Activated naive CD4-positive, alpha-beta T cell treated with anti-CD3 and anti-CD28 coated beads for 36 hours (primary cell): ENCODE measurements at regions not wholly inside any gene's neighbourhood (a gene's known extent, or its start where the extent isn't known, plus 50 kb on each side); places are given as distances from the start of the nearest gene placed in this dataset.
"Not testable (repeated sequence)": the region's sequence is repeated elsewhere in the genome, so short reads cannot be mapped to it uniquely, and the experiment has no call there.

Experiments
- CTCF ChIA-PET: fragments of 350-600 bp; sonication (Branson Sonifier 250); formaldehyde crosslinking; loops from one replicate; lab custom pipeline; 2021; ENCODE audit warnings: antibody characterized with exemption; lab: Charles Lee
- DNase-seq: peaks from one replicate; pipeline ENCODE4 v3.0.0-alpha.2; 2020
- H3K27ac Mint-ChIP-seq: one replicate; pipeline ENCODE4 v1.8.0; 2021; ENCODE audit warnings: mild to moderate bottlenecking, mixed read lengths
- H3K27me3 Mint-ChIP-seq: one replicate; pipeline ENCODE4 v1.8.0; 2021; ENCODE audit warnings: low read depth, mixed read lengths
- H3K36me3 Mint-ChIP-seq: one replicate; pipeline ENCODE4 v1.8.0; 2021; ENCODE audit warnings: low read depth, mixed read lengths
- H3K4me1 Mint-ChIP-seq: one replicate; pipeline ENCODE4 v1.8.0; 2021; ENCODE audit warnings: low read depth, mixed read lengths
- H3K4me3 Mint-ChIP-seq: one replicate; pipeline ENCODE4 v1.8.0; 2021; ENCODE audit warnings: mild to moderate bottlenecking, moderate library complexity, mixed read lengths
- H3K9me3 Mint-ChIP-seq: one replicate; pipeline ENCODE4 v1.8.0; 2021; ENCODE audit warnings: mixed read lengths
- intact Hi-C: fragments of 100-400 bp; cut with micrococcal nuclease; formaldehyde crosslinking; loops from one replicate; pipeline ENCODE4 v1.15.1; 2023

DNA sequence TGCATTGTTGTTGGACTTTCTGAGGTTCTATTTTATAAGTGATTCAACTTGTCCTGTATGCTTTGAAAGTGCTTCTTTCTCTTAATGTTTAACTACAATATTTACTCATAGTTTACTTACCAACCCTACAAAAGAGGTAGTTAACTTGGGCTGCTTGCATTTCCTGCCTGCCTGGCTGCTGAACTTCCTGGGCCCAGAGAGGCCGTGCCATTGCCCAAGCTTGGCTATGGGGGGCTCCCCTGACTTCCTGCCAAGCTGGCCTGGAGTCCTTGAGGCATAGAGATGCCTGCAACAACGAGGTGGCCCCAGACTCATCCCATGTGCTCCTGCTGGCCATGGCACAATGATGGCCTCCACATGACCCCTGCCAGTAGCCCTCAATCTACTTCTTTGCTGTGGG is 361.6 kb upstream of the PLD5 start:
- CTCF ChIA-PET = no interaction called here
- intact Hi-C loops = no loop called here
- DNase-seq = no peak
- no peaks in the 10 kb centered on the region for H3K36me3 Mint-ChIP-seq
- no peak overlapping the region for H3K4me3 Mint-ChIP-seq
- no peak overlapping the region for H3K27ac Mint-ChIP-seq
- H3K4me1 Mint-ChIP-seq = no peaks in the 10 kb centered on the region
- peaks cover 14% of the 10 kb centered on the region for H3K27me3 Mint-ChIP-seq
- H3K9me3 Mint-ChIP-seq = no peaks in the 10 kb centered on the region

DNA sequence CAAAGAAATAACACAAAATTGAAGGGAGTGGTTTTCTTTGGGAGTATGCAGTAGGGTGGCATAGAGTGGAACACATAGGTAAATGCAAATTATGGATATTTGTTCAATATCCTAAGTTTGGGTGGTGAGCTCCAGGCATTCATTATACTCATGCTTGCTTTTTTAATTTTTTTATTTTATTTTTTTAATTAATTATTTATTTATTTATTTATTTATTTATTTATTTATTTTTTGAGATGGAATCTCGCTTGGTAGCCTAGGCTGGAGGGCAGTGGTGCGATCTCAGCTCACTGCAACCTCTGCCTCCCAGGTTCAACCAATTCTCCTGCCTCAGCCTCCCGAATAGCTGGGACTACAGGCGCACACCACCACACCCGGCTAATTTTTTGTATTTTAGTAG is 355.5 kb upstream of the PLD5 start:
- DNase-seq, H3K27ac Mint-ChIP-seq, H3K4me3 Mint-ChIP-seq, H3K4me1 Mint-ChIP-seq, H3K9me3 Mint-ChIP-seq, CTCF ChIA-PET, intact Hi-C loops, H3K27me3 Mint-ChIP-seq, H3K36me3 Mint-ChIP-seq: not testable (repeated sequence)

DNA sequence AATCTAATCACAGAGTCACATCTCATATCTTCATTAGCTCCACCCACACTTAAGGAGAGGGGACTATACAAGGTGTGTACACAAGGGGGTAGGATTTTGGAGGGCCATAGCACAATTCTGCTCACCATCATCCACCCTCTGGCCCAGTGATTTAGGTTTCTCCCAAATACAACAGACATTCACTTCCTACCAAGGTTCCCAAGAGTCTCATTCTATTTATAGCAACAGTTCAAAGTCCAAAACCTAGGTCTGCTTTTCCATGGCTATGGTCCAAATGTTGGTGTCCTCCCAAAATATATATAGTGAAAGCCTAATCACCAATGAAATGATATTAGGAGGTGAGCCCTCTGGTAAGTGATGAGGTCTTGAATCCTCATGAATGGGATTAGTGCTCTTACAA is 353.2 kb upstream of the PLD5 start:
- Mint-ChIP-seq H3K27ac (no peak overlapping the region), H3K4me1 (no peaks in the 10 kb centered on the region), H3K4me3 (no peak overlapping the region), H3K27me3 (peaks cover 4% of the 10 kb centered on the region), H3K9me3 (no peaks in the 10 kb centered on the region), H3K36me3 (no peaks in the 10 kb centered on the region)
- CTCF ChIA-PET = no interaction called here
- intact Hi-C loops = no loop called here
- no peak for DNase-seq

DNA sequence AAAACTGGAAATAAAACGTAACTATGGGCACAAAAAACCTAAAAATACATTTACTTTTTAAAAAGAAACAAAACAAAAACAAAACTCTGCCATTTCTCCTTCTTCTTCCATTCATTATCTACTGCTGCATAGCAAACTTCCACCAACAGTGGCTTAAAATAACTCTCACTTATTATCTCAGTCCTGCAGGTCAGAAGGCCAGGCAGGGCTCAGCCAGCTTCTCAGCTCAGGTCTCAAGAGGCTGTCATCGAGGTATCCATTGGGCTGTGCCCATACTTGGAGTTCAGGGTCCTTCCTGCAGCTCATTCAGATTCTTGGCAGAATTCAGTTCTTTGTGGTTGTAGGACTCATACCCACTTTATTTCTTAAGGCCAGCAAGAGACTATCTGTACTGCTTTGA is 352.7 kb upstream of the PLD5 start:
- intact Hi-C loops = no loop called here
- CTCF ChIA-PET = no interaction called here
- peaks cover 4% of the 10 kb centered on the region for H3K27me3 Mint-ChIP-seq

DNA sequence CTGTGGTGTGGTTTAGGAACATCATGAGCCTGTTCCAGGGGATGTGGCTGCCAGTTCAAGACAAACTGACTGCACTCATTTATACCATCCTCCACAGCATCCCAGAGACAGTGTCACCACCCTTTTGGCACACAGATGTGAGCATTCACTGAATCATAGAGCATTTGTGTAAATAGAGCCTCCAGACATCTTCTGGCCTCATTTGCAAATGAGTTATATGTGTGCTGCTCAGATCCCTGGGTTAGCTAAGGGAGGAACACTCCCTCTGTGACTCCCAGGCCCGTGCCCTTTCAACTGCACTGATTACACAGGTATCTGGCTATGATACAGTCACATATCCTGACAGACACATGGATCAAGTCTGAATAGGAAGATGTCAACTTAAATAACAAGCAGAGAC is 351.5 kb upstream of the PLD5 start:
- peaks cover 4% of the 10 kb centered on the region for H3K27me3 Mint-ChIP-seq
- intact Hi-C loops = no loop called here
- CTCF ChIA-PET = no interaction called here

More for the DNA sequence above, 352.7 kb upstream of the PLD5 start:
- Mint-ChIP-seq H3K4me3 (no peak overlapping the region), H3K9me3 (no peaks in the 10 kb centered on the region), H3K36me3 (no peaks in the 10 kb centered on the region), H3K4me1 (no peaks in the 10 kb centered on the region), H3K27ac (no peak overlapping the region)
- DNase-seq = no peak

DNA sequence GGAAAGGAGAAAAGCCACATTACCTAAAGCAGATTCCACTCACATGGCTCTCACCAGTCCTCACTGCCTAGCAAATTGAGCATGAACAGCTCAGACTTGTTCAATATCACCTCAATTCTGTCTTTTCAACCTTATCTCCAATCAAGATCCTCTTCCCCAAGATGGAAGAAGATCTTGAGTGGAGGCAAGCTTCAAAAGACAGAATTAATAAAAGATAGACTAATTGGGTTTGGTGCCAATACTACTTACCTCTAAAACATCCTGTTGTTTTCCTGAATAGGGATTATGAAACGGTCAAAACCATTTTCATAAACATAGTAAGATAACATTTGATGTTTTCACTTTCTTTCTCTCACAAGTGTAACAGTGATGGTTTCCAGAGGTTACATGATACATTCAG is 349.2 kb upstream of the PLD5 start:
- no peaks in the 10 kb centered on the region for H3K4me1 Mint-ChIP-seq
- intact Hi-C loops = no loop called here
- H3K4me3 Mint-ChIP-seq = no peak overlapping the region
- no peak for DNase-seq
- CTCF ChIA-PET = no interaction called here
- no peaks in the 10 kb centered on the region for H3K9me3 Mint-ChIP-seq
- no peaks in the 10 kb centered on the region for H3K36me3 Mint-ChIP-seq
- H3K27me3 Mint-ChIP-seq = peaks cover 4% of the 10 kb centered on the region
- H3K27ac Mint-ChIP-seq = no peak overlapping the region

More for the DNA sequence above, 351.5 kb upstream of the PLD5 start:
- Mint-ChIP-seq H3K27ac (no peak overlapping the region), H3K4me3 (no peak overlapping the region), H3K9me3 (no peaks in the 10 kb centered on the region), H3K36me3 (no peaks in the 10 kb centered on the region), H3K4me1 (no peaks in the 10 kb centered on the region)
- DNase-seq = no peak

DNA sequence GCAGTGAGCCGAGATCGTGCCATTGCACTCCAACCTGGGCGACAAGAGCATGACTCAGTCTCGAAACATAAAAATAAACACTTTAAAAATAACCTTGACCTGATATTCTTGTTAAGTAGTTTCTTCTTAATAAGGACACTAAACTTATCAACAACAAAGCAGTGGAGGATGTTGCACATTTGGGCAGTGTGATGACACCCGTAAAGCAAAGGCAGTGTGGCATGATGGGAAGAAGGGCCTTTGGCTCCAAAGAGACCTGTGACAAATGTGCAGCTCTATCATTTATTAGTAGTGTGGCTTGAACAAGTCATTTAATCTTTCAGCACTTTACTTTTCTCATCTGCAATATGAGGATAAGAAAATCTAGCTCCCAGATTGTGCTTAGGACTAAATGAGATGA is 348.0 kb upstream of the PLD5 start:
- Mint-ChIP-seq H3K27me3 (peaks cover 4% of the 10 kb centered on the region), H3K4me1 (no peaks in the 10 kb centered on the region), H3K9me3 (no peaks in the 10 kb centered on the region), H3K36me3 (no peaks in the 10 kb centered on the region), H3K27ac (no peak overlapping the region), H3K4me3 (no peak overlapping the region)
- DNase-seq = no peak
- CTCF ChIA-PET = no interaction called here
- intact Hi-C loops = no loop called here

DNA sequence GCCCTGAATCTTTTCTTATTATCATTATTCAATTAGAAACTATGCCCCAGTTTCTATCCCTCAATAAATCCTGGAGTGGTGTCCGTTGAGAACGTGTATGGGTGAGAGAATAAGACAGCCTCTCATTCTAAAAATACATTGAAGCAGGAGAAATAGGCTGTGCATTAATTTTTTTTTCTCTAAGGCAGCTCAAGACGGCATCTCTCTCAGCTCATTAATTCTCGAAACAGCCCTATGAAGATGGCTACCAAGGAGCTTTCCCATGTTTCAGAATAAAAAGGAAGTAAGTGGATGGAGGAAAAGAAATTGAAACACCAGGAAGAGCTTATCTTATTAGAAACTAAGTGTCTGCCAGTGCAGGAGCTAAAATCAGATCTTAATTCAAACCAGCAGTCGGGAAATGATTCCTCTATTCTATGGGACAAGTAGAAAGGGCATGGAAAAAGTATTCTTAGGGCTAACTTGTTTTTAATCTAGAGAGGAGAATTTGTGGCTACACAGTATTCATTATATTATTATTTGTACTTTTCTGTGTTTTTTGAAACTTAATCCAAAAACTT is 347.1 kb upstream of the PLD5 start:
- no peak for DNase-seq
- Mint-ChIP-seq H3K9me3 (no peaks in the 10 kb centered on the region), H3K27me3 (peaks cover 4% of the 10 kb centered on the region), H3K36me3 (no peaks in the 10 kb centered on the region), H3K27ac (no peak overlapping the region), H3K4me3 (no peak overlapping the region), H3K4me1 (no peaks in the 10 kb centered on the region)
- intact Hi-C loops = no loop called here
- CTCF ChIA-PET = no interaction called here

DNA sequence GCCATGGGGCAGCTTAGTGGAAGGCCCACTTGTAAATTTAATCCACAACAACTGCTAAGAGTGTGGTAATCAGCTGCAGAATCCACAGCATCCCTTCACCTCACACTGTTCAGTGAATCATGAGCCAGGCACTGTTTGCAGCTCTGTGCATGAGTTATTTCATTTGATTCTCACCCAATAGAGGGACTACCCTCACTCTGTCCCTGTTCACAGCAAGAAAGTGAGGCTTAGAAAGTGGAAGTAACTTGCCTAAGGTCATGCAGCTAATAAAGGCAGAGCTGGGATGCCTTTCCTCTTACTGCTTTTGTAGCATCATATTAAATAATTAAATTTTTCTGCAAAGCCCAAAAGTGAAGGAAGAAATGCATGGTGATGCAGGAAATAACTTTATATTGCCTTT is 346.5 kb upstream of the PLD5 start:
- intact Hi-C loops = no loop called here
- CTCF ChIA-PET = no interaction called here
- Mint-ChIP-seq H3K27me3 (peaks cover 4% of the 10 kb centered on the region), H3K36me3 (no peaks in the 10 kb centered on the region), H3K9me3 (no peaks in the 10 kb centered on the region), H3K4me3 (no peak overlapping the region), H3K27ac (no peak overlapping the region), H3K4me1 (no peaks in the 10 kb centered on the region)
- no peak for DNase-seq

DNA sequence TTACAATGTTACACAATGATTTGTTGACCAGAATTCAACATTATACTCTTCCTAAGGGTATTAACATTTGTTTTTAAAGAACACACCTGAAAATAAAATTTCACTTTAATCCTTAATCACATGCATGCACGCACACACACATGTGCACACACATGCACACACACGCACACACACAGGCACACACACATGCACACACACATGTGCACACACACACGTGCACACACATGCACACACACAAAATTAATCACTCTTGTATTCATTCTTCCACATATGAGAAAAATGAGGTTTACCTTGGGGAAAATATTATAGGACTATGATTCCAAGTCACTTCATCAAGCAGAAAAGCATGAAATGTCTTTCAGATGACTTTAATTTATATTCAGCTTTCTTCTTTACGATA is 331.8 kb upstream of the PLD5 start:
- H3K4me3 Mint-ChIP-seq = no peak overlapping the region
- DNase-seq = no peak

DNA sequence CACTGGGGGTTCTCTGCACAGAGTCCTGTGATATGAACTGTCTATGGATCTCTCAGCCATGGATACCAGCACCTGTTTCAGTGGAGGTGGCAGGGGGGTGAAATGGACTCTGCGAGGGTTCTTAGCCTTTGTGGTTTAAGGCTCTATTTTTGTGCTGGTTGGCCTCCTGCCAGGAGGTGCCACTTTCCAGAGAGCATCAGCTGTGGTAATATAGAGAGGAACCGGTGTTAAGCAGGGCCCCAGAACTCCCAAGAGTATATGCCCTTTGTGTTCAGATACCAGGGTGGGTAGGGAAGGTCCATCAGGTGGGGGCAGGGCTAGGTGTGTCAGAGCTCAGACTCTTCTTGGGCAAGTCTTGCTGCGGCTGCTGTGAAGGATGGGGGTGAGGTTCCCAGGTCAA is 330.0 kb upstream of the PLD5 start:
- Mint-ChIP-seq H3K9me3 (peaks cover 5% of the 10 kb centered on the region), H3K36me3 (no peaks in the 10 kb centered on the region), H3K27ac (no peak overlapping the region), H3K4me3 (no peak overlapping the region), H3K27me3 (peaks cover 16% of the 10 kb centered on the region), H3K4me1 (no peaks in the 10 kb centered on the region)
- no peak for DNase-seq
- CTCF ChIA-PET = no interaction called here
- intact Hi-C loops = no loop called here

More for the DNA sequence above, 331.8 kb upstream of the PLD5 start:
- Mint-ChIP-seq H3K36me3 (no peaks in the 10 kb centered on the region), H3K27ac (no peak overlapping the region), H3K9me3 (peaks cover 2% of the 10 kb centered on the region), H3K4me1 (no peaks in the 10 kb centered on the region), H3K27me3 (peaks cover 16% of the 10 kb centered on the region)
- CTCF ChIA-PET = no interaction called here
- intact Hi-C loops = no loop called here

DNA sequence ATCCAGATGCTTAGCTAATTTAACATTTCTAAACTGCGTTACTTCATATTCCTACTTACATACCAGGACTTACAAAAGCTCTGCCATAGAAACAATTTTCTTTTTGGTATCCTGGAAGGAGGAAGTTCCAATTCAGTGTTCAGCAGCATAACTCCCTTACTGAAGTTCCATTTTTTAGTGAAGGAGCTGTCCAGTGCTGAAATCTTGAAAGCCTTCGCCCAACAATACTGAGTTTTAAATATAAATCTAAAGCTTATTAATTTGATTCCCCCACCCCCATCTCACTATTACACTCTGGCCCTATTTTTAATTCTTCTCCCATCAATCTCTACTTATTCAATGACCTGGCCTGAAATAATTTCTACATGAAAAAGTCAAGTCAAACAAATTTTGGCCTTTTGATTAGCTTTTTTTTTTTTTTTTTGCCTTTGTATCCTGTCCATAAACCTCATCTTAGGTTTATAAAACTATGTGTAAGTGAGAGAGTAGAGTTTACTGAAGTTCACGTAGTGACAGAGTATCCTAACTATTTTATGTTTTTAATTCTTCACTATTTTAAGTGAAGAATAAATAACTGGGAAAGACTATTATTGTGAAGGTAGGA is 323.0 kb upstream of the PLD5 start:
- H3K4me1 Mint-ChIP-seq = no peaks in the 10 kb centered on the region
- H3K4me3 Mint-ChIP-seq = no peak overlapping the region
- no peaks in the 10 kb centered on the region for H3K27me3 Mint-ChIP-seq
- H3K36me3 Mint-ChIP-seq = no peaks in the 10 kb centered on the region
- peaks cover 10% of the 10 kb centered on the region for H3K9me3 Mint-ChIP-seq
- intact Hi-C loops = no loop called here
- DNase-seq = no peak
- H3K27ac Mint-ChIP-seq = no peak overlapping the region
- CTCF ChIA-PET = no interaction called here

DNA sequence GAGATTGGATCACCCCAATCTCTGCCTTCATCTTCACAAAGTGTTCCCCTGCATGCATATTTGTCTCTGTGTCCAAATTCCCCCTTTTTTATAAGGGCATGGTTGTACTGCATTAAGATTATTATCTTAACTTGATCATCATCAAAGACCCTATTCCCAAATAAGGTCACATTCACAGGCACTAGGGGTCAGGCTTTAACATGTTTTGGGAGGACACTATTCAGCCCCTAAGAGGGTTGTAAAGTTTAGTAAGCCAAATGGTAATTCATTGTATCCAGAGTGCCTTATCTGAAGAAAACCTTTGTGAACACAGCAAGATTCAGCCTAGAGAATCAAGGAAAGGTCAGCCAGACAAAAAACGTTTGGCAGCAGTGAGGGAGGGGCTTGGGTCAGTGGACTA is 317.6 kb upstream of the PLD5 start:
- Mint-ChIP-seq H3K9me3 (peaks cover 5% of the 10 kb centered on the region), H3K4me1 (no peaks in the 10 kb centered on the region), H3K27me3 (no peaks in the 10 kb centered on the region), H3K27ac (no peak overlapping the region), H3K36me3 (no peaks in the 10 kb centered on the region), H3K4me3 (no peak overlapping the region)
- CTCF ChIA-PET = no interaction called here
- no peak for DNase-seq
- intact Hi-C loops = loop anchor here (1.0 kb wide), 1 partner anchor 483 kb away; no protein-coding TSS in a partner anchor
